H1 (cell line): ENCODE measurements at regions not wholly inside any gene's neighbourhood (a gene's known extent, or its start where the extent isn't known, plus 50 kb on each side); places are given as distances from the start of the nearest gene placed in this dataset.

ENCODE experiments used
- EZH2 ChIP-seq: fragments of 200-600 bp; sonication (generic); IDR thresholded peaks from 2 replicates; pipeline ENCODE4 v1.7.1; 2012; ENCODE audit warnings: low read depth, mild to moderate bottlenecking, moderate library complexity, low read length, inconsistent platforms; ENCODE audit not compliant: severe bottlenecking
- POLR2AphosphoS5 ChIP-seq: IDR thresholded peaks from 2 replicates; pipeline ENCODE4 v1.6.1; 2011; ENCODE audit warnings: low read depth, low read length
- ZNF274 ChIP-seq: IDR thresholded peaks from 2 replicates; pipeline ENCODE4 v1.7.0; 2012; ENCODE audit warnings: low read length, borderline replicate concordance; ENCODE audit errors: extremely low read depth

GRCh38 chr6:4258733-4259132 is 123.4 kb upstream of the ECI2 start (continued):
- TF ChIP-seq EZH2 (no peak), ZNF274 (no peak), POLR2AphosphoS5 (no peak)
